ENCODE measurements at regions not wholly inside any gene's neighbourhood (a gene's known extent, or its start where the extent isn't known, plus 50 kb on each side); places are given as distances from the start of the nearest gene placed in this dataset.

DNA sequence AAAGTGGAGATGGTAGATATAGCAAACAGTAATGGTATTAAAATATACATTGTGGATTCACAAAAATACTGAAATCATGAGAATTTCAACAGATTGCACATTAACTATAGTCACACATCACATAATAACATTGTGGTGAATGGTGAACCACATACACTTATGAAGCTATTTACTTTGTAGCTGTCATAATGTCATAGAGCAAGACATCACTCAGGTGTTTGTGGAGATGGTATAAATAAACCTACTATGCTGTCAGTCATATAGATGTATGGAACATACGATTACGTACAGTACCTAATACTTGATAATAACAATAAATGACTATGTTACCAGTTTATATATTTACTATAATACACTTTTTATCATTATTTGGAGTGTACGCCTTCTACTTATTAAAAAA, 1416.0 kb upstream of the ALCAM start:
- no peak overlapping the region for H3K27ac Mint-ChIP-seq
- no peaks in the 10 kb centered on the region for H3K4me1 Mint-ChIP-seq
- H3K27me3 Mint-ChIP-seq: no peaks in the 10 kb centered on the region
- no peaks in the 10 kb centered on the region for H3K36me3 Mint-ChIP-seq
- no peaks in the 10 kb centered on the region for H3K9me3 Mint-ChIP-seq
- DNase-seq: no peak
- no peak overlapping the region for H3K4me3 Mint-ChIP-seq

GRCh38 chr3:103953796-103954195, 1412.9 kb upstream of the ALCAM start:
- no peaks in the 10 kb centered on the region for H3K4me1 Mint-ChIP-seq
- no peaks in the 10 kb centered on the region for H3K9me3 Mint-ChIP-seq
- H3K36me3 Mint-ChIP-seq: no peaks in the 10 kb centered on the region
- H3K27me3 Mint-ChIP-seq: no peaks in the 10 kb centered on the region
- no peak for DNase-seq
- no peak overlapping the region for H3K4me3 Mint-ChIP-seq
- H3K27ac Mint-ChIP-seq: no peak overlapping the region

DNA sequence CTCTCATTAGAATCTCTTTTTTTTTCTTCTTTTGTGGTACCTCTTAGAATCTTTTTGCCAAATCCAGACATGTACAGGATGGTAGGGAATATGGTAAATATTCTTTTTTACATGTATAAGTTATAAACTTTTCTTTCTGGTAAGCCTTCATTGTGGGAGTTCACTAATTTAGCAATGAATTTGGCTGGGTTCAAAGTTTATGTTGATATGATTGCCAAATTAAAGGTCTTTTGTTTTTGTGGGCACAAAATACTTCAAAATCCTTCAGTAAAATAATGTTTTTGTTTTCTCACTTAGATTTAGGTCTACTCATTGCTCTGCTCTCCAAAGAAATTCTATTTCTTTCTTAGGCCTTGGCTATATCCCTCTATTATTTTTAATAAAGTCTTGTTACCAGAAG, 1405.9 kb upstream of the ALCAM start:
- DNase-seq: no peak
- Mint-ChIP-seq H3K4me1 (no peaks in the 10 kb centered on the region), H3K4me3 (no peak overlapping the region), H3K27ac (no peak overlapping the region), H3K27me3 (no peaks in the 10 kb centered on the region), H3K36me3 (no peaks in the 10 kb centered on the region), H3K9me3 (no peaks in the 10 kb centered on the region)

DNA sequence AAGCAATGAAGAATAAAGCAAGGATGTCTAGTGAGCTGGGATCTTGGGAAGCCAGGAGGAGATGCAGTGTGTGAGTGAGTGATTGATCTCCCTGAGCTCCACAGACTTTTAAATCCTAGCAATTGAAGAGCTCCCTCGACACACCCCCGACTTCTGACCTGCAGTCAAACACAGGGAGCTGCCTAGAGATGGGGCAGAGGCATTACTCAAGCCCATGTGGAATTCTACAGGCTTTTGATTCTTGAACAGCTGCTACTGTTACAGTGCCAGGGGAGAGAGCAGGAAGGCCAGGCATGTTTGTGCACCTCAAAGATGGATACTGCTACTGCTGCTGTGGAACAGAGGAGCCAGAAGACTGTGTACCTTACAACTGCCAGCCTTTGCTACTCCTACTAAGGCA, 1403.1 kb upstream of the ALCAM start:
- no peak for DNase-seq
- Mint-ChIP-seq H3K36me3 (no peaks in the 10 kb centered on the region), H3K9me3 (no peaks in the 10 kb centered on the region), H3K4me1 (no peaks in the 10 kb centered on the region), H3K27ac (no peak overlapping the region), H3K27me3 (no peaks in the 10 kb centered on the region), H3K4me3 (no peak overlapping the region)

- Mint-ChIP-seq H3K27me3 (no peaks in the 10 kb centered on the region), H3K4me3 (no peak overlapping the region), H3K36me3 (no peaks in the 10 kb centered on the region)
These were observed 1400.9 kb upstream of the ALCAM start for GRCh38 chr3:103965764-103966163.

DNA sequence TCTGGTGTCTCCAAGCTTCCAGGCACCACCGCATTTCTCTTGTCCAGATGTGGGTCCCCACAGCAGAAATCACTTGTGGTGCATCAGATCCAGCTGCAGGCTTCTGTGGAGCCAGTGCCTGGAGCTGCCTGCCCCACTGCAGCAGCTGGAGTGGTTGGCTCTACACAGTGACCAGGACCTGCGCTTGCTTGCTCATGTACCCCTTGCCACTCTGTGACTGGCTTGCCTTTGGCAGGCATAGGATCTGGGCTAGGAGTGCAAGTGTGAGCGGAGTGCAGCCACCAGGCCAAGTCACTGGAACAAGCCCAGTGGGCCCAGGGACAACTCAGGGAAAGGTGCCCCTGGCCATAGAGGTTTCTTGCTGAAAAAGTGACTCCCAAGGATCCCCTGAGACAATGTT, 1400.0 kb upstream of the ALCAM start:
- no peaks in the 10 kb centered on the region for H3K36me3 Mint-ChIP-seq
- H3K27ac Mint-ChIP-seq: no peak overlapping the region
- no peak for DNase-seq
- H3K4me1 Mint-ChIP-seq: no peaks in the 10 kb centered on the region
- no peak overlapping the region for H3K4me3 Mint-ChIP-seq
- H3K9me3 Mint-ChIP-seq: no peaks in the 10 kb centered on the region
- no peaks in the 10 kb centered on the region for H3K27me3 Mint-ChIP-seq

More at GRCh38 chr3:103965764-103966163, 1400.9 kb upstream of the ALCAM start:
- Mint-ChIP-seq H3K9me3 (no peaks in the 10 kb centered on the region), H3K4me1 (no peaks in the 10 kb centered on the region), H3K27ac (no peak overlapping the region)
- DNase-seq: no peak

GRCh38 chr3:103968131-103968530, 1398.6 kb upstream of the ALCAM start:
- no peaks in the 10 kb centered on the region for H3K4me1 Mint-ChIP-seq
- no peaks in the 10 kb centered on the region for H3K27me3 Mint-ChIP-seq

DNA sequence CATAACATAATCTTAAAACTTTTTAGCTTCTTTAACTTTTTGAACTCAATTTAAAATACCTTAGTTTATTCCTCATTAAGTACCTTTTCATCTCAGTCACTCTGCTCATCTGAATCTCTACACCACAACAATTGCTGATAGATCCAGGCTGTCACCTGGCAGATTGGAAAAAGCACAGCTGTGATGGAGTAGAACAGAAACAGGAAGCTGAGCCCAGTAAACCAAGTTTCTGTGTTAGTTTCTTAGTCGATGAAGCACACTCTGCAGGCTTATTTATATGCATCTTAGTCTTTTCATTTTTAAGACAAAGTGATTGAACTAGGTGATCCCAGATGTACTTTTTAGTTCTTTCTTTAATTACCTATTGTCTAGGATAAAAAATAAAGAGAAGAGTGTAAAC, 1398.0 kb upstream of the ALCAM start:
- no peak overlapping the region for H3K4me3 Mint-ChIP-seq
- H3K9me3 Mint-ChIP-seq: no peaks in the 10 kb centered on the region
- H3K36me3 Mint-ChIP-seq: no peaks in the 10 kb centered on the region
- no peaks in the 10 kb centered on the region for H3K27me3 Mint-ChIP-seq
- H3K4me1 Mint-ChIP-seq: no peaks in the 10 kb centered on the region
- no peak overlapping the region for H3K27ac Mint-ChIP-seq
- DNase-seq: no peak

More at GRCh38 chr3:103968131-103968530, 1398.6 kb upstream of the ALCAM start:
- no peak for DNase-seq
- Mint-ChIP-seq H3K9me3 (no peaks in the 10 kb centered on the region), H3K27ac (no peak overlapping the region), H3K4me3 (no peak overlapping the region), H3K36me3 (no peaks in the 10 kb centered on the region)

GRCh38 chr3:103976931-103977339, 1389.8 kb upstream of the ALCAM start:
- Mint-ChIP-seq H3K9me3 (peaks cover 5% of the 10 kb centered on the region), H3K27ac (no peak overlapping the region), H3K4me3 (no peak overlapping the region), H3K4me1 (no peaks in the 10 kb centered on the region), H3K27me3 (no peaks in the 10 kb centered on the region), H3K36me3 (no peaks in the 10 kb centered on the region)
- DNase-seq: no peak

GRCh38 chr3:103977417-103977816, 1389.3 kb upstream of the ALCAM start:
- H3K9me3 Mint-ChIP-seq: peaks cover 5% of the 10 kb centered on the region
- no peak for DNase-seq
- H3K4me3 Mint-ChIP-seq: no peak overlapping the region
- H3K27ac Mint-ChIP-seq: no peak overlapping the region
- H3K4me1 Mint-ChIP-seq: no peaks in the 10 kb centered on the region
- no peaks in the 10 kb centered on the region for H3K36me3 Mint-ChIP-seq
- H3K27me3 Mint-ChIP-seq: no peaks in the 10 kb centered on the region

GRCh38 chr3:103991461-103992115, 1375.1 kb upstream of the ALCAM start:
- H3K4me1 Mint-ChIP-seq: no peaks in the 10 kb centered on the region
- H3K9me3 Mint-ChIP-seq: no peaks in the 10 kb centered on the region
- H3K27me3 Mint-ChIP-seq: no peaks in the 10 kb centered on the region
- H3K4me3 Mint-ChIP-seq: no peak overlapping the region
- H3K27ac Mint-ChIP-seq: no peak overlapping the region
- H3K36me3 Mint-ChIP-seq: no peaks in the 10 kb centered on the region
- no peak for DNase-seq

DNA sequence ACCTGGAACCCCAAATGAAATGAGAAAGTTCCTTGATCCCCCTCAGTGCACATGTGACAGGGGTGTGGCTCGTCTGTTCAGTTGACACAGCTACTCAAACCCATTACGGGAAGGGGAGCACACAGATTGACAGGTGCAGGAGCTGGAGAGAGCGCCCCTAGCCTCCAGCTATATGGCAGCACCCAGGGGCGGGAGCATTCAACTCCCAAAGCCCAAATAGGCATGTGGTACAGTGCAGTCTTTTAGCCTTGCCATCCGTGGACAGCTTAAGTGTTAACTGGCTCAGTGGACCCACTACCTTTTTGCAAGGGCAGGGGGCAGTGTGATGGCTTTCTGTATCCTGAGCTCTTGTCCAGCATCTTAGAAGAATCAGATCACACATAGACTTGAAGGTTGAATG, 1374.2 kb upstream of the ALCAM start:
- Mint-ChIP-seq H3K4me3 (no peak overlapping the region), H3K9me3 (no peaks in the 10 kb centered on the region), H3K36me3 (no peaks in the 10 kb centered on the region), H3K4me1 (no peaks in the 10 kb centered on the region), H3K27ac (no peak overlapping the region), H3K27me3 (no peaks in the 10 kb centered on the region)
- no peak for DNase-seq

DNA sequence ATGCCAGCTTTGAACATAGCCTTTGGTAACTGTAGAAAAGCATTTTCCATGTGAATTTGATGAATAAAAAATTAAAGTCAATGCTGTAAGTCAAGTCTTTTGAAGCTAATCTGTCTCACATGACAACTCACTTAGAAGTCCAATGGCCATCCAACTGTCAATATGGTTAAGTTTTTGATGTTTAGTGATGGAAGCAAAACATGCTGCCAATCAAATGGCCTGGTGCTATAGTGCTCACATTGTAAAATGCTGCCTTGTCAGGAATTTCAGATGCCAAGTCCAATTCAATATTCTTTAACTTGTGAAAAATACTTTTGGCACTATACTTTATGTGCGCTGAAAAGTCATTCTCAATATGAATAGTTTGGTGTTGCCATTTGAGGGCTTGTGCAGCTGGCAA, 1361.8 kb upstream of the ALCAM start:
- no peaks in the 10 kb centered on the region for H3K27me3 Mint-ChIP-seq
- no peak overlapping the region for H3K27ac Mint-ChIP-seq
- H3K9me3 Mint-ChIP-seq: no peaks in the 10 kb centered on the region
- no peaks in the 10 kb centered on the region for H3K4me1 Mint-ChIP-seq
- no peaks in the 10 kb centered on the region for H3K36me3 Mint-ChIP-seq
- no peak overlapping the region for H3K4me3 Mint-ChIP-seq
- no peak for DNase-seq

DNA sequence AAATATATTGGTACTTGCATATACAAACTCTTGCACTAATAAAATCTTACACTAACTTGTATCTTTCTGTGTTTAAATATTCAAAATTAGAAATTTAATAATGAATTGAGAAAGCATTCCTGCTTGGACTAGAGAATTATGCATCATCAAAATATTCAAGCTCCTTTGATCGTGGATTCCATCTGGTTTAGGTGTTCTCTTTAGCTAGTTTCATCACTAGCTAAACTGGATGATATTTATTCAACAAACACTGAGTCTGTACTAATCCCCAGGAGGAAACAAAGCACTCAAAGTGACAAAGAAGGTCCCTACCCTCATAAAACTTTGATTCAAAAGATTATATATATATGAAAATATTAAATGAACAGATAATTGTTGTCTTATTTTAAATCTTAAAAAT, 1360.9 kb upstream of the ALCAM start:
- Mint-ChIP-seq H3K27me3 (no peaks in the 10 kb centered on the region), H3K4me1 (no peaks in the 10 kb centered on the region), H3K9me3 (no peaks in the 10 kb centered on the region), H3K27ac (no peak overlapping the region), H3K36me3 (no peaks in the 10 kb centered on the region), H3K4me3 (no peak overlapping the region)
- DNase-seq: no peak

DNA sequence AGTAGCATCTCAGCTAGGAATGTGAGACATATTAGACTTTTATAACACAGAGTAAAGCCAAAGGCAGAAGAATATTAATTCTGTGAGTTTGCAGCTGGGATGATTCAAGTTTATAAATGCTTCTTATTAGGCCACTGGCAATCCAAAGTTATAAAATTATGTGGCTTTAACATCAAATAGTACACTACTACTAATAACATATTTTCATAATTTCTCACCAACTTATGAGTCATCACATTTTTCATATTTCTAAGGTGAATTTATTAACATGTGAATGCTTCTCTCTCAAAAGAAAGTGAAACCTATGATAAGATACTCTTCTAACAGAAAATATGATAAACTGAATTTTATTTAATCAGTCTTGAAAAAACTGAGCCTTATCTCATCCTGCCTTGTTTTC, 1348.2 kb upstream of the ALCAM start:
- DNase-seq: no peak
- Mint-ChIP-seq H3K9me3 (peaks cover 17% of the 10 kb centered on the region), H3K36me3 (no peaks in the 10 kb centered on the region), H3K4me1 (no peaks in the 10 kb centered on the region), H3K4me3 (no peak overlapping the region), H3K27me3 (no peaks in the 10 kb centered on the region), H3K27ac (no peak overlapping the region)

DNA sequence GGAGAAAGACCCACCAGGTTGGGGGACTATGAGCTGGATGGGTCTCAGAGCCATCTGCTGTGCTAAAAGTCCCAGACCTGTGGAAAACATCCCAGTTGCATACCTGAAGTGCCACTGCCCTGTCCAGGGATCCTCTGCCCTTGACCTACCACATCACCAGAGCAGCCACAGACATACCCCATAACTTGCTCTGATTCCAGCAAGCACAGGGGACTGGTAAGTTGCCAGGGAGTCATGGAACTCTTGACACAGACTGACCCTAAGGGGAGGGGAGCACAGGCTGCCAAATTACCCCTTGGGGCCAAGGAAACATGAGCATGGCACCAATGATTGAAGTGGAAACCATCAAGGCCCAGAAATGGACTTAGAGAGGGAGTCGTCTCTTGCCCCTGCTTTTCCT, 1335.1 kb upstream of the ALCAM start:
- no peak for DNase-seq
- H3K4me3 Mint-ChIP-seq: no peak overlapping the region
- H3K27me3 Mint-ChIP-seq: no peaks in the 10 kb centered on the region
- H3K9me3 Mint-ChIP-seq: peaks cover 3% of the 10 kb centered on the region
- H3K36me3 Mint-ChIP-seq: no peaks in the 10 kb centered on the region
- no peaks in the 10 kb centered on the region for H3K4me1 Mint-ChIP-seq
- H3K27ac Mint-ChIP-seq: no peak overlapping the region

Data from activated naive CD8-positive, alpha-beta T cell treated with anti-CD3 and anti-CD28 coated beads for 36 hours (primary cell).